A673 (cell line): ENCODE measurements at regions not wholly inside any gene's neighbourhood (a gene's known extent, or its start where the extent isn't known, plus 50 kb on each side); places are given as distances from the start of the nearest gene placed in this dataset.

Source experiments
- BruUV-seq: library from RNA; stranded (reverse); fragments of 400-500 nt; replicated peaks from 2 replicates; lab custom pipeline; 2021; lab: Mats Ljungman, UMichigan
- CTCF ChIA-PET: fragments of 300-600 bp; sonication (Branson Sonifier 250); formaldehyde crosslinking; loops from one replicate; lab custom pipeline; 2022; ENCODE audit warnings: antibody characterized with exemption; lab: Charles Lee
- POLR2A ChIA-PET: fragments of 300-600 bp; sonication (Branson Sonifier 250); formaldehyde crosslinking; loops from one replicate; lab custom pipeline; 2022; ENCODE audit warnings: antibody characterized with exemption; ENCODE audit not compliant: low non-redundant PET; lab: Charles Lee
- DNase-seq: peaks from one replicate; pipeline ENCODE4 v3.0.0-alpha.2; 2015; ENCODE audit warnings: low spot score
- H3K27ac ChIP-seq: fragments of 200-600 bp; sonication (generic); 2 replicates; pipeline ENCODE4 v1.5.1; 2016; ENCODE audit warnings: mixed run types, low read depth, mild to moderate bottlenecking, mixed read lengths, antibody characterized with exemption, low read length; ENCODE audit not compliant: poor library complexity, severe bottlenecking
- H3K27me3 ChIP-seq: fragments of 200-600 bp; sonication (generic); replicated peaks from 2 replicates; pipeline ENCODE4 v1.6.1; 2017; ENCODE audit warnings: mixed run types, low read depth, mild to moderate bottlenecking, mixed read lengths, antibody characterized with exemption, low read length; ENCODE audit not compliant: insufficient read depth, poor library complexity
- H3K36me3 ChIP-seq: fragments of 200-600 bp; sonication (generic); 2 replicates; pipeline ENCODE4 v1.6.1; 2016; ENCODE audit warnings: mixed run types, mild to moderate bottlenecking, mixed read lengths, antibody characterized with exemption, low read length; ENCODE audit not compliant: insufficient read depth, poor library complexity, severe bottlenecking
- H3K4me1 ChIP-seq: fragments of 200-600 bp; sonication (generic); 2 replicates; pipeline ENCODE4 v1.6.1; 2017; ENCODE audit warnings: mixed run types, mild to moderate bottlenecking, mixed read lengths, antibody characterized with exemption, low read length; ENCODE audit not compliant: insufficient read depth, poor library complexity, severe bottlenecking
- H3K4me3 ChIP-seq: fragments of 200-600 bp; sonication (generic); 2 replicates; pipeline ENCODE4 v1.5.1; 2016; ENCODE audit warnings: low read depth, mixed run types, mild to moderate bottlenecking, mixed read lengths, low read length; ENCODE audit not compliant: poor library complexity, severe bottlenecking
- H3K9me3 ChIP-seq: fragments of 200-600 bp; sonication (generic); 2 replicates; pipeline ENCODE4 v1.6.1; 2016; ENCODE audit warnings: mixed run types, low read depth, mild to moderate bottlenecking, mixed read lengths, antibody characterized with exemption, low read length; ENCODE audit not compliant: poor library complexity, severe bottlenecking
- EZH2 ChIP-seq: fragments of 200-600 bp; sonication (generic); IDR thresholded peaks from 2 replicates; pipeline ENCODE4 v1.6.1; 2017; ENCODE audit warnings: borderline replicate concordance, low read depth, mild to moderate bottlenecking, mixed read lengths, antibody characterized with exemption, low read length; ENCODE audit not compliant: poor library complexity, severe bottlenecking
- intact Hi-C: fragments of 100-400 bp; cut with micrococcal nuclease; formaldehyde crosslinking; loops from one replicate; pipeline ENCODE4 v1.10.0; 2022; ENCODE audit not compliant: unreplicated experiment
- TF ChIP-seq, protein P1 (sequence below): fragments of 300-800, 200-600 bp; sonication (generic); conservative IDR thresholded peaks from 2 replicates; pipeline ENCODE4 v1.5.1; 2017; ENCODE audit warnings: low read depth, mild to moderate bottlenecking, antibody characterized with exemption, low read length, moderate library complexity, mixed read lengths

DNA sequence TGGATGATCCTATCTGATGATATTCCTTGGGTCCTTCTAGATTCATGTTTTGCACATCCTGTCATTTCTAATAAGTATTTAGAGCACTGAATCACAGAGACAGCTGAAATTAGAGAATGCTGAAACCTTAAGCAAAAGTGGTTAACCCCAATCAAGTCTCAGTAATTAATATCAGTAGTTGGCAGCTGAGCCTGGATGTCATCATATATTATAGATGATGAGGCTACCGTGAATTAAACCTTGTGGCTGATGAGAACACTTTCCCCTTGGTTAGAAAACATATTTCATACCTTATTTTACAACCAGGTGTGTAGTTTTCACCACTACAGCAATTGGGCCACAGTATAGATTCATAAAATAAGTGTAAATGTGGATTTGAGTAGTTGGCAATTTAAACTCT lies 499.0 kb downstream of the PDGFC start:
- Histone ChIP-seq H3K4me1 (peaks cover 14% of the 10 kb centered on the region), H3K27ac (no peak overlapping the region), H3K36me3 (no peaks in the 10 kb centered on the region), H3K27me3 (no peaks in the 10 kb centered on the region), H3K9me3 (no peaks in the 10 kb centered on the region), H3K4me3 (no peak overlapping the region)
- no peak for DNase-seq
- CTCF ChIA-PET: no interaction called here
- TF ChIP-seq, protein P1, sequence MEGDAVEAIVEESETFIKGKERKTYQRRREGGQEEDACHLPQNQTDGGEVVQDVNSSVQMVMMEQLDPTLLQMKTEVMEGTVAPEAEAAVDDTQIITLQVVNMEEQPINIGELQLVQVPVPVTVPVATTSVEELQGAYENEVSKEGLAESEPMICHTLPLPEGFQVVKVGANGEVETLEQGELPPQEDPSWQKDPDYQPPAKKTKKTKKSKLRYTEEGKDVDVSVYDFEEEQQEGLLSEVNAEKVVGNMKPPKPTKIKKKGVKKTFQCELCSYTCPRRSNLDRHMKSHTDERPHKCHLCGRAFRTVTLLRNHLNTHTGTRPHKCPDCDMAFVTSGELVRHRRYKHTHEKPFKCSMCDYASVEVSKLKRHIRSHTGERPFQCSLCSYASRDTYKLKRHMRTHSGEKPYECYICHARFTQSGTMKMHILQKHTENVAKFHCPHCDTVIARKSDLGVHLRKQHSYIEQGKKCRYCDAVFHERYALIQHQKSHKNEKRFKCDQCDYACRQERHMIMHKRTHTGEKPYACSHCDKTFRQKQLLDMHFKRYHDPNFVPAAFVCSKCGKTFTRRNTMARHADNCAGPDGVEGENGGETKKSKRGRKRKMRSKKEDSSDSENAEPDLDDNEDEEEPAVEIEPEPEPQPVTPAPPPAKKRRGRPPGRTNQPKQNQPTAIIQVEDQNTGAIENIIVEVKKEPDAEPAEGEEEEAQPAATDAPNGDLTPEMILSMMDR: no peak
- TF ChIP-seq EZH2: no peak
- no TSS peak for BruUV-seq
- POLR2A ChIA-PET: no interaction called here
- intact Hi-C loops: loop anchor here (5.0 to 10.0 kb wide), 4 partner anchors 175 to 590 kb away; no protein-coding TSS in a partner anchor

DNA sequence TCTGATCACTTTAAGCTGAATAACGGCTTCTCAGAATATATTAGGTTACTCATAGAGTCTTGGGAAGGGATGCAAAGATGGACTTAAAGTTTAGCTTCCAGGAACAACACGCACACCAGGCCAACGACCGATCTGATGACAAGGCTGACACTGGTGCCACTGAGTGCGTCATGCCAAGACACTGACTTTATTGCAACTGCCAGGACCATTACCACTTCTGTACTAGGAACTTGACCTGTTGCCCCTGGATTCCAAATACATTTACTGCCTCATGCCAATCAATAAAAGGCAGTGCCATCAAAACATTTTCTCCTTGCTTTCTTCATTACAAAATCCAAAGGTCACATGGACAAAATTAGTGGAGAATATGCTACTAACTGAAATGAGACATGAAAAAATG lies 505.9 kb upstream of the CTSO start:
- Histone ChIP-seq H3K9me3 (no peaks in the 10 kb centered on the region), H3K27ac (no peak overlapping the region), H3K4me3 (no peak overlapping the region), H3K36me3 (no peaks in the 10 kb centered on the region), H3K27me3 (no peaks in the 10 kb centered on the region), H3K4me1 (no peaks in the 10 kb centered on the region)
- no TSS peak for BruUV-seq
- ChIA-PET CTCF (no interaction called here), POLR2A (no interaction called here)
- no peak for TF ChIP-seq EZH2
- TF ChIP-seq, protein P1: no peak
- intact Hi-C loops: no loop called here
- no peak for DNase-seq

DNA sequence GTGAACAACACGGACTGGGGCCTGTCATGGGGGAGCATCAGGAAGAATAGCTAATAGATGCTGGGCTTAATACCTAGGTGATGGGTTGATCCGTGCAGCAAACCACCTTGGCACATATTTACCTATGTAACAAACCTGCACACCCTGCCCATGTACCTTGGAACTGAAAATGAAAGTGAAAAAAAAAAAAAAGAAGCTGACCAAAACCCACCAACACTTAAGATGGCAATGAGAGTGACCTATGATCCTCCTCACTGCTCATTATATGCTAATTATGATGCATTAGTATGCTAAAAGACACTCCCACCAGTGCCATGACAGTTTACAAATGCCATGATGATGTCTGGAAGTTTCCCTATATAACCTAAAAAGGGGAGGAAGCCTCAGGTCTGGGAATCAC lies 503.2 kb upstream of the CTSO start:
- peaks cover 4% of the 10 kb centered on the region for H3K9me3 ChIP-seq
- H3K27ac ChIP-seq: no peak overlapping the region
- no peaks in the 10 kb centered on the region for H3K27me3 ChIP-seq
- no peaks in the 10 kb centered on the region for H3K4me1 ChIP-seq
- H3K4me3 ChIP-seq: no peak overlapping the region
- intact Hi-C loops: no loop called here
- ChIA-PET CTCF (no interaction called here), POLR2A (no interaction called here)
- no peaks in the 10 kb centered on the region for H3K36me3 ChIP-seq
- BruUV-seq: no TSS peak
- TF ChIP-seq, protein P1: no peak
- TF ChIP-seq EZH2: no peak
- no peak for DNase-seq
